ENCODE measurements at regions not wholly inside any gene's neighbourhood (a gene's known extent, or its start where the extent isn't known, plus 50 kb on each side); places are given as distances from the start of the nearest gene placed in this dataset.
"Not testable (repeated sequence)": the region's sequence is repeated elsewhere in the genome, so short reads cannot be mapped to it uniquely, and the experiment has no call there.

- H3K4me3 ChIP-seq (replicated peaks; ENCODE audit: insufficient read depth, low read length) = no peak overlapping the region
- DNase-seq (ENCODE audit: low read depth in 1 of 2, low spot score in 1 of 2) = no peak
- no peaks in the 10 kb centered on the region for H3K27me3 ChIP-seq (ENCODE audit: insufficient read depth, poor library complexity, severe bottlenecking)
- no peak overlapping the region for H3K27ac ChIP-seq (replicated peaks)
- no peak for TF ChIP-seq CTCF (IDR thresholded peaks at IDR 0.05; ENCODE audit: insufficient read depth, low read length)
- TF ChIP-seq SPI1 (IDR thresholded peaks at IDR 0.05; ENCODE audit: borderline replicate concordance, low read depth) = no peak
- TF ChIP-seq GABPA (IDR thresholded peaks at IDR 0.05; ENCODE audit: low read depth) = no peak
- no peak for TF ChIP-seq POLR2AphosphoS5 (IDR thresholded peaks at IDR 0.05; ENCODE audit: low read depth)
- no peak for TF ChIP-seq REST (IDR thresholded peaks at IDR 0.05; ENCODE audit: insufficient replicate concordance, low read depth)
These were observed 346.3 kb upstream of the SULF2 start for GRCh38 chr20:48131581-48131980.

GRCh38 chr20:48129345-48129942 is 344.2 kb upstream of the SULF2 start:
- TF ChIP-seq GABPA (IDR thresholded peaks at IDR 0.05; ENCODE audit: low read depth) = no peak
- no peak for TF ChIP-seq POLR2AphosphoS5 (IDR thresholded peaks at IDR 0.05; ENCODE audit: low read depth)
- no peak for TF ChIP-seq SPI1 (IDR thresholded peaks at IDR 0.05; ENCODE audit: borderline replicate concordance, low read depth)
- no peak for TF ChIP-seq CTCF (IDR thresholded peaks at IDR 0.05; ENCODE audit: insufficient read depth, low read length)
- no peak for TF ChIP-seq REST (IDR thresholded peaks at IDR 0.05; ENCODE audit: insufficient replicate concordance, low read depth)
- DNase-seq (ENCODE audit: low read depth in 1 of 2, low spot score in 1 of 2) = no peak
- H3K27me3 ChIP-seq (ENCODE audit: insufficient read depth, poor library complexity, severe bottlenecking) = no peaks in the 10 kb centered on the region
- H3K27ac ChIP-seq (replicated peaks) = no peak overlapping the region
- H3K4me3 ChIP-seq (replicated peaks; ENCODE audit: insufficient read depth, low read length) = no peak overlapping the region

GRCh38 chr20:48128436-48128835 is 343.2 kb upstream of the SULF2 start:
- no peak overlapping the region for H3K27ac ChIP-seq (replicated peaks)
- no peak overlapping the region for H3K4me3 ChIP-seq (replicated peaks; ENCODE audit: insufficient read depth, low read length)
- no peak for DNase-seq (ENCODE audit: low read depth in 1 of 2, low spot score in 1 of 2)
- H3K27me3 ChIP-seq (ENCODE audit: insufficient read depth, poor library complexity, severe bottlenecking) = no peaks in the 10 kb centered on the region
- TF ChIP-seq CTCF (IDR thresholded peaks at IDR 0.05; ENCODE audit: insufficient read depth, low read length) (no peak), REST (IDR thresholded peaks at IDR 0.05; ENCODE audit: insufficient replicate concordance, low read depth) (no peak), SPI1 (IDR thresholded peaks at IDR 0.05; ENCODE audit: borderline replicate concordance, low read depth) (no peak), POLR2AphosphoS5 (IDR thresholded peaks at IDR 0.05; ENCODE audit: low read depth) (no peak), GABPA (IDR thresholded peaks at IDR 0.05; ENCODE audit: low read depth) (no peak)

- not testable (repeated sequence) for H3K27me3 ChIP-seq (ENCODE audit: insufficient read depth, poor library complexity, severe bottlenecking); H3K4me3 ChIP-seq (replicated peaks; ENCODE audit: insufficient read depth, low read length); DNase-seq (ENCODE audit: low read depth in 1 of 2, low spot score in 1 of 2); H3K27ac ChIP-seq (replicated peaks)
These were observed 342.7 kb upstream of the SULF2 start for GRCh38 chr20:48127964-48128363.

- not testable (repeated sequence) for H3K27me3 ChIP-seq (ENCODE audit: insufficient read depth, poor library complexity, severe bottlenecking)
These were observed 341.9 kb upstream of the SULF2 start for GRCh38 chr20:48127133-48127532.

More at GRCh38 chr20:48127133-48127532, 341.9 kb upstream of the SULF2 start:
- DNase-seq (ENCODE audit: low read depth in 1 of 2, low spot score in 1 of 2); H3K27ac ChIP-seq (replicated peaks); H3K4me3 ChIP-seq (replicated peaks; ENCODE audit: insufficient read depth, low read length): not testable (repeated sequence)
